GM18907 (cell line): ENCODE measurements at regions not wholly inside any gene's neighbourhood (a gene's known extent, or its start where the extent isn't known, plus 50 kb on each side); places are given as distances from the start of the nearest gene placed in this dataset.
"Not testable (repeated sequence)": the region's sequence is repeated elsewhere in the genome, so short reads cannot be mapped to it uniquely, and the experiment has no call there.

Experiments
- ATAC-seq: cut with Tn5 transposase; IDR thresholded peaks from one replicate; pipeline ENCODE4 v1.9.1; 2021; ENCODE audit warnings: mild to moderate bottlenecking, moderate library complexity; ENCODE audit not compliant: unreplicated experiment

GRCh38 chr10:113480081-113480360 is 72.8 kb upstream of the HABP2 start:
- ATAC-seq, result no peak

DNA sequence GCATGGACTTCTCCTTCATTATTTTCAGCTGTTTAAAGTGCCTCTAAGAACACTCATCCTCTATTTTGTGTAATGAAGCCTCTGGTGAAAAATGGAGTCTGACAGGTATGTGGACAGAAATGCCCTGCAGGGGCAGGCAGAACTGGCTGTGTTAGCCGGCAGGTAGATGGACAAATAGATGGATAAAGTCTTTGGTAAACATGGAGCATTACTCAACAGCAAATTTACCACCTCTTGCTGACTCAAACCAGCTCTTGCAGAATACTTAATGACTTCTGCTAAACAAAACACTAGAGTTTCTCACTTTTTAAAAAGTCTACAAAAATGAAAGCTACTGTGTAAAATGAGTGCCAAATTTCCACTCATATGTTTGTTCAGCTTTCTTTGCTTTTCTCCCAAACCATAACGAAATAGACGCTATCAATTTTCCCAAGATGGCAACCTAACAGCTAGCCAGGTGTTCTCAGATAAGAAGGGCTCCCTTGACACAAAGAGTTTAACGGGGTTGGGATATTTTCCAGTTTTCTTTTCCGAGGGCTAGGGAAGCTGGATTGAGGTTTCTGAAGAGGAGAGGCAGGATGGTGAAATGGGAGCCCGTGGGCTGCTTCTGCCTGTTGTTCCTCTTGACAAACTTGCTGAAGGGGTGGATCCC is 71.9 kb upstream of the HABP2 start:
- no peak for ATAC-seq

DNA sequence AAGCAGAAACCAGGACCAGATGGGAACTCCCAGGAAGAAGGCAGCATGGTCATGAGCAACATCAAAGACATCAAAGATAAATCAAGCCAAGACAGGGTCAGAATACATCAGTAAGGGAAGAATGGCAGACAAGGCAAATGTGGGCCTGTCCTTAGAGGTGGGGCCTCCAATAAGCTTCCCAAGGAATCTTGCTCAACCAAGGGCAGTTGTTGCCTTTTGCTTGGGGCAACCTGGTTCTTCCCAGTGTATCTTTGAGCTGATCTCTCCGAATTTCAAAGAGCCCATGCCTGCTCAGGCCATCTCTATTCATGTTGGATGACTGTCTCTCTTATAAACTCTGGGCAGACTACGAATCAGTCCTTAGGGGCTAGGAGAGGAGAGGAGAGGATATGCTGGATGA is 68.4 kb upstream of the HABP2 start:
- ATAC-seq, result no peak

GRCh38 chr10:113485736-113486135 is 67.1 kb upstream of the HABP2 start:
- no peak for ATAC-seq

GRCh38 chr10:113486531-113486930 is 66.3 kb upstream of the HABP2 start:
- no peak for ATAC-seq

GRCh38 chr10:113487154-113487553 is 65.7 kb upstream of the HABP2 start:
- no peak for ATAC-seq

GRCh38 chr10:113488186-113488585 is 64.7 kb upstream of the HABP2 start:
- no peak for ATAC-seq

- not testable (repeated sequence) for ATAC-seq
These were observed 63.3 kb upstream of the HABP2 start for GRCh38 chr10:113489522-113489921.

DNA sequence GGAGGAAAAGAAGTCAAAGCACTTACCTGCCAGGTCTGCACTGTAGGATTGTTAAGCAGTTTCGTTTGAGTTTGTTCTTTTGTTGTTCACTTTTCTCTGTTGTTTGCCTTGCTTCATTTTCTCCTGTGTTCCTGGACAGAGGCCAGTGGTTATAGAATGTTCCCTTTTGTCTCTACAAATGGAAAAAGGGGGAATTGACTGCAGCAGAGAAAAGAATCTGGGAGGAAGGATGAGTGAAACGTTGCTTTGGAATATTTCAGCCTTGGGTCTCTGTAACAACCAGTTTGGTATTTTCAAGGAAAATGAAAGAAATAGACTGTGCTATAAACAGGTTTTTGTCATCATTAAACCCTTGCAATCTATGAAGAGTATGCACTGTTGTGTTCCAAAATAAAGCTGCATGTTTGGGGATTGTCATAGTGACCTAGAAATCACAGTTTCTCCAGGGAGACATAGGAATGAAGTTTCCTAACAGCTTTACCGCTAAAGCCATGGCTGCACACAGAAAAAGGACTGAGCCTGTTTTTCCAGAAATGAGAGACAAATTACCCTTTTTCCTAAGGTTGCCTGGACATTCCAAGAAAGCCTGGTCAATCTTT is 60.8 kb upstream of the HABP2 start:
- no peak for ATAC-seq

DNA sequence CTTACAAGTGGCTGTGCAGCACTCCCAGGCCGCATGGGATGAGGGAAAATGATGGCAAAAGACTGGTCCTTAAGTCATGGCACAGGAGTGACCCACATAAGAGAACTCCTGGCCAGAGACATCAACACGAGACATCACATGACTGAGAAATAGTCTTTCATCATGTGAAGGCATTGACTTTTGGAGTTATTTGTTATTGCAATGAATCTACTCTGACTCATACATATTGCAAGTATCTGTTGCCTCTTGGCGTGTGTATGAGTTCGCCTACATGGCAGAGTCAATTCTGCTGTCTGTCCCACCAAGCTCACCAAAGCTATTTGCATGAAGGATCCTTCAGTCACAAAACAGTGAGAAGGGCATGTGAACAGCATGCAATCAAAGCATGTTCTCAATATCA is 59.7 kb upstream of the HABP2 start:
- no peak for ATAC-seq

- ATAC-seq, result no peak
These were observed 59.0 kb upstream of the HABP2 start for GRCh38 chr10:113493882-113494301.

- no peak for ATAC-seq
These were observed 58.1 kb upstream of the HABP2 start for GRCh38 chr10:113494761-113495160.

- no peak for ATAC-seq
These were observed 57.3 kb upstream of the HABP2 start for GRCh38 chr10:113495553-113495952.

DNA sequence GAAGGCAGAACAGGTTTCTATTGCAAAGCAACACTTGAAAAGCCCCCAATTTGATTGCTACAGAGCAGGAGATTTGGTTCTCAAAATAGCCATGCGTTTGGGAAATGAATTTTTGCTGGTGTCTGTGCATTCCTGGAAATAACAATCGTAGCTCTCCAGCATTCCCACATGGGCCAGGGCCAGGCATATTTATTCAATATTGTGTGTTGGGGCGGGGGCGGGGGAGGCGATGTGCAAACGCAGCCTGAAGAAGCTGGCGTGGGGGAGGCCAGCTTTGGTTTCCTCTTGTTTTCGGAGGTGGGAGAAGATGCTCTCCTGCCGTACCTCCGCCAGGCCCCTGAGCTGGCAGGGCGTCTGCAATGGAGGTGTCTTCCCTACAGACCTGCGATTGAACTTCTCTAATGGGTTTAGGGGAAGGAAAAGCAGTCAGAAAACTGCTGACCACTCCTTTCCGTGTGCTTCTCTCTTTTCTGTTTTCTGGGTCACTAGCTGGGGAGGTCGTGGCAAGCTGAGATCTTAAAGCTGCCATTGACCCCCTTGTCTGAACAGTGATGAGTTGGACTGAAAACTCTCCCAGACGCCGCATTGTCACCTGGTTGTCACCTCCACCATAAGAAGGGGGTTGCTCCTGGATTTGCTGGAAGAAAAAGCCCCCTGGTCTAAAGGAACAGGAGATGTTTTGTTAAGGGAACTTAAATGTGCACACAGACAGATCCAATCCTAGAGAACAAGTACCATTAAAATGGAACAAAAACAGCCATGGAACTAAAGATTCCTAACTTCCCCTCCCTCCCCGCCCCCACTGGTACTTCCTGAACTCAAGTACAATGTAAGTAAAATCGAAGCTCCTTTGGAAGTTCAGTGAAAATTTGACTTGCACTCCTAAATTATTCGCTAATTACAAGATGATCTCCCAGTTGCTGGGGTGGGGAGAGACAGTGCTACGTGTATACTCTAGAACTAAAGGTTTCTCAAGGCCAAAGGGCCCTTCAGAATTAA is 56.4 kb upstream of the HABP2 start:
- no peak for ATAC-seq

DNA sequence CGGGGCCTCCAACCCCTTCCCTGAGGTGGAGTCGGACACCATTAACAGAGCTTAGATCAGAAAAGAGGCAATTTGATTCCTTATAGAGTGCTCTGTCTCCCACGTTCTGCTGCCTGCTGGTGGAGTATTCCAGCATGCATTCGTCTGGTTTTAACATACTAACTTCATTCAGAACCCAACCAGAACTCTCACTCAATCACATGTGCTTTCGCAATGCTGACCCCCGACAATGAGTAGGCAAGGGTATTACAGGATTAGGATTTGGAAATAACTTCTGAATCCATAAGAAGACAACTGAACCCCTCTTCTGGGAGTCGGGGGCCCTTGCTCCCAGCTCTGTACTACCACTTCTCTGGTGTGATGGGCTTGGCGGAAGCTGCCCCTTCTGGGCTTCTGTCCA is 55.7 kb upstream of the HABP2 start:
- no peak for ATAC-seq

- no peak for ATAC-seq
These were observed 53.9 kb upstream of the HABP2 start for GRCh38 chr10:113498997-113499396.

DNA sequence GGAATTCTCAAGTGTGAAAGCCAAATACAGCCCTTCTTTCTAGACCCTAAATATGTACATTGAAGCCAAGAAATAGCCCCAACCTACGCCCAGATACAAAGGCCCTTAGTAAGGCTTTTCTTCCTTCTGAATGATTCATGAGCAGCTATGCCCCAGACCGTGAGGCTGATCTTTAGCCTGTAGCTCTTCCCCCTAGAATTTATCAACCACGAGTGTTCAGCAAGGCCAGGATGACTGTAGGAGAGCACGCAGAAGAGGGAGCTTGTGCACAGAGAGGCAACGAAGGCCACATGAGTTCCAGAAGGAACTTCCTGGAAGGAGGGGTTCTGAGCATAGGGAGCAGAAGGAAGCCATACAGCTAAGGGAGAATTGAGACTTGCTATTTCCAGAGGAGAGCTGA is 53.0 kb upstream of the HABP2 start:
- ATAC-seq, result no peak

DNA sequence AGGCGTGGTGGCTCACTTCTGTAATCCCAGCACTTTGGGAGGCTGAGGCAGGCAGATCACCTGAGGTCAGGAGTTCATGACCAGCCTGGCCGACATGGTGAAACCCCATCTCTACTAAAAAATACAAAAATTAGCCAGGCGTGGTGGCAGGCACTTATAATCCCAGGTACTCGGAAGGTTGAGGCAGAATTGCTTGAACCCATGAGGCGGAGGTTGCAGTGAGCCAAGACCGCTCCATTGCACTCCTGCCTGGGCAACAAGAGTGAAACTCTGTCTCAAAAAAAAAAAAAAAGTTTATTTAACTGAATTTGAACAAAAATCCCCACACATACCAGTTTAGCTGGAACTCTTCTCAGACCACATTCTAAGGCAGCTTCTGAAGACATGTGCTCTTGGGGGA is 51.8 kb upstream of the HABP2 start:
- not testable (repeated sequence) for ATAC-seq
